HL-60 (cell line): ENCODE measurements at regions not wholly inside any gene's neighbourhood (a gene's known extent, or its start where the extent isn't known, plus 50 kb on each side); places are given as distances from the start of the nearest gene placed in this dataset.

Experiments used
- CTCF ChIP-seq: IDR thresholded peaks from one replicate; pipeline ENCODE4 v1.5.1; 2011; ENCODE audit warnings: low read length, control low read depth, inconsistent platforms; ENCODE audit not compliant: insufficient read depth
- GABPA ChIP-seq: IDR thresholded peaks from 2 replicates; pipeline ENCODE4 v1.6.1; 2012; ENCODE audit warnings: low read depth
- POLR2AphosphoS5 ChIP-seq: IDR thresholded peaks from 2 replicates; pipeline ENCODE4 v1.6.1; 2012; ENCODE audit warnings: low read depth
- REST ChIP-seq: IDR thresholded peaks from 2 replicates; pipeline ENCODE4 v1.6.1; 2012; ENCODE audit warnings: low read depth; ENCODE audit not compliant: insufficient replicate concordance
- SPI1 ChIP-seq: IDR thresholded peaks from 2 replicates; pipeline ENCODE4 v1.6.1; 2012; ENCODE audit warnings: low read depth, mild to moderate bottlenecking, borderline replicate concordance

- TF ChIP-seq CTCF, result no peak
- TF ChIP-seq POLR2AphosphoS5, result no peak
- TF ChIP-seq GABPA, result no peak
- no peak for TF ChIP-seq REST
- TF ChIP-seq SPI1, result no peak
These were observed 167.7 kb upstream of the INHBA start for GRCh38 chr7:41870461-41871138.
